DMS53 (cell line): ENCODE measurements at regions not wholly inside any gene's neighbourhood (a gene's known extent, or its start where the extent isn't known, plus 50 kb on each side); places are given as distances from the start of the nearest gene placed in this dataset.
"Not testable (repeated sequence)": the region's sequence is repeated elsewhere in the genome, so short reads cannot be mapped to it uniquely, and the experiment has no call there.

Source experiments
- DNase-seq: peaks from one replicate; lab custom pipeline; 2025; lab: John Stamatoyannopoulos, UW

- no peak for DNase-seq
These were observed 128.4 kb upstream of the MPHOSPH6 start for GRCh38 chr16:82298472-82298871.

- DNase-seq, result no peak
These were observed 125.5 kb upstream of the MPHOSPH6 start for GRCh38 chr16:82295290-82296201.

GRCh38 chr16:82293671-82294070, 123.6 kb upstream of the MPHOSPH6 start:
- no peak for DNase-seq

DNA sequence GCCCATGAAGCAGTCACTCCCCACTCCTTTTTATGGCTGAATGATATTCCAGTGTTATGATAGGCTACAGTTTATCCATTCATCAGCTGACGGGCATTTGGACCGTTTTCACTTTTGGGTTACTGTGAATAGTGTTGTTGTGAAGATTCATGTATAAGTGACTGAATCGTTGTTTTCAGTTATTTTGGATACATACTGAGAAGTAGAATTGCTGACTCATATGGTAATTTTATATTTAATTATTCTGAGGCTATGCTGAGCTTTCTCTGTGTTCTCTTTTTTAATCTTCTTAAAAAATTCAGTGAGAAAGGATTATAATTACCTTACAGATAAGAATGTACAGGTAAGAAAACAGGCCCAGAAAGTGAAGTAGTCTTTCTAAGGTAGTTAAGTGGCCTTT, 117.9 kb upstream of the MPHOSPH6 start:
- DNase-seq, result no peak

- DNase-seq, result no peak
These were observed 112.6 kb upstream of the MPHOSPH6 start for GRCh38 chr16:82282662-82283061.

DNA sequence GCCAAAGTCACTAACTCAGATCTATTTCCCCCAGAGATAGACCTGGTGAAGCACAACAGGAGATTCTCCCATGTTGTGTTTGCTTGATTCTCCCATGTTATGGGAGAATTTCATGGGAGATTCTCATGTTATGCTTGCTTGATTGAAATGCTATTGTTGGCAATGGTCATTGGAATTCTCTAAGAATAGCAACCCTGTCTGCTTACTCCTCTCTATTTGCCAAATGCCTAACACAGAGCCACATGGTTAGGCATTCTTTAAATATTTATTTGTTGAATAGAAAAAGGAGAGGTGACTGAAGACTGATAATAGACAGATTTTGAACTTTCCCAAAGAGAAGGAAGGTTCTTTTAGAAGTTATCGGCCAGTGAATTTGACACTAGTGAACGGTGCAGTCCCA, 111.5 kb upstream of the MPHOSPH6 start:
- no peak for DNase-seq

- no peak for DNase-seq
These were observed 110.8 kb upstream of the MPHOSPH6 start for GRCh38 chr16:82280867-82281266.

DNA sequence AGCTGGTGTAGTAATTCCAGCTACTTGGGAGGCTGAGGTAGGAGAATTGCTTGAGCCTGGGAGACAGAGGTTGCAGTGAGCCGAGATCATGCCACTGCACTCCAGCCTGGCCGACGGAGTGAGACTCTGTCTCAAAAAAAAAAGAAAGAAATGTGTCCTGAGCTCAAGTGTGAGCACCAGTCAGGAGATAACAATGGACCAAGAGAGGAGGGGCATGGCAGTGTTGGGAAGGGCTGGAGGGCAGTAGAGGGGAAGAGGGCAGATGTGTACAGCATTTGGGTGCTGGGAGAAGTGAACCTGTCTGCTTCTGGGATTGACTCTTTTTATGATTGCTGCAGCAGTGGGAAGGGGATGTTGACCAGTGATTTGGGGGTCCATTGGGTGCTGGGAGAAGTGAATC, 105.3 kb upstream of the MPHOSPH6 start:
- not testable (repeated sequence) for DNase-seq

DNA sequence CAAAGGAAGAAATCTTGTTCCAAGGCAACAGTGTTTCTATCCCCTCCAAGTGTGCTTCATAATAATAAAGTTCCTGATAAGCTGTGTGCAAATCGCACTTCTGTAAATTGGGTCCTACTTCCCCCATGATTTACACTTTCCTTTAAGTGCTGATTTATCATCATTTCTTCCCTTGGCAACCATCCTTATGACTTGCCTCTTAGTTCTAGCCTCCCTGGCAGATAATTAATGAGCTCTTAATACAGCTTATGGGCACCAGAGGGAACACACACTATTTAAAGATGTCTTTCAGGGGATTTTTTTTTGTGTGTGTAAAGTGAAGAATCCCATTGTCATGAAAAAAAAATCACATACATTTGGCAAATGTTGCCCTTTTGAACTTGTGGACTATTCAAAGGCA, 101.6 kb upstream of the MPHOSPH6 start:
- no peak for DNase-seq

GRCh38 chr16:82267675-82268074, 97.7 kb upstream of the MPHOSPH6 start:
- DNase-seq, result not testable (repeated sequence)

DNA sequence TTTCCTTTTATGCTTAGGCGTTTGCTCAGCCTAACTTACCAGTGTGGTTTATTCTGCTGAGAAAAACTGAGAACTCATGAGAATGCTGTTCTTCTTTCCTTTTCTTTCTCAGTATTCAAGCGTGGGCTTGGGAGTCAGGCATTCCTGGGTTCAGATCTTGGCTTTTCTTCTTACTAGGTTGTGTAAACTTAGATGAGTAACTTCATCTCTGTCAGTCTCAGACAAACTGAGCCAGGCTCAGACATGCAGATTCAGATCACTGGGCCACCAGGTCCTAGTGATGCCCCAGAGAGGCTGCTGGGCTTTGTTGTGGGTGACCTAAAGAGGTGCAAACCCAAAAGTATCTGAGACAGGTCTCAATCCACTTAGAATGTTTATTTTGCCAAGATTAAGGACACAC, 95.8 kb upstream of the MPHOSPH6 start:
- no peak for DNase-seq

- no peak for DNase-seq
These were observed 94.7 kb upstream of the MPHOSPH6 start for GRCh38 chr16:82264756-82265155.

DNA sequence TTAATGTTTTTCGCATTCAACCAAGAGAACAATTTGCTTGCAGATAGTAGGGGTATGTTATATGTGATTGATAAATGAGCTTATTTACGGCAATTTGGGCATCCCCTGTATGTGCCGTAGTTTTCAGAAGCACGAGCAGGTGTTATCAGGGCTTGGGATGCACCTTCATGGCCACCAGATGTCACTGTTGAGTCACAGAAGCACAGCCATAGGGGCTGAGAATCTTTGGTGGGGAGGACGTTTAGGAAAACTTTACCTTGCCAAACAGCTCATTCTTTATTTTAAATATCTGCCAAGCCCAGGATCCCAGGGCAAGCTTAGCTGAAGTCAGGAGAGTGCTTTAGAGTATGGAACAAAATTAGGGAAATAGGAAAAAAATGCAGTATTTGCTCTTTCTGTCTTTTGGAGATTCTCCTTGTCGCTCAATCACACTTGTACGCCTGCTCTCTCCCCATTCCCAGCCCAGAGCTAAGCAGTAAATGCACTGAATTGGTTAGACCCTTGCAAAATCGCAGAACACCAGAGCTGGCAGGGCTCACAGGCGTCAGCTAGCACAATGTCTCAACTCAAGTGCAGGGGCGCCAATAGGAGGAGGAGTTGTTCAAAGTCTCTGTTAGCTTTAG, 93.6 kb upstream of the MPHOSPH6 start:
- peak; percentile 74 for DNase-seq

- DNase-seq, result no peak
These were observed 92.2 kb upstream of the MPHOSPH6 start for GRCh38 chr16:82262244-82262643.

GRCh38 chr16:82260212-82260795, 90.3 kb upstream of the MPHOSPH6 start:
- no peak for DNase-seq

GRCh38 chr16:82259731-82260130, 89.7 kb upstream of the MPHOSPH6 start:
- DNase-seq, result no peak

- DNase-seq, result no peak
These were observed 88.0 kb upstream of the MPHOSPH6 start for GRCh38 chr16:82257990-82258389.

GRCh38 chr16:82252582-82252981, 82.6 kb upstream of the MPHOSPH6 start:
- DNase-seq, result no peak

DNA sequence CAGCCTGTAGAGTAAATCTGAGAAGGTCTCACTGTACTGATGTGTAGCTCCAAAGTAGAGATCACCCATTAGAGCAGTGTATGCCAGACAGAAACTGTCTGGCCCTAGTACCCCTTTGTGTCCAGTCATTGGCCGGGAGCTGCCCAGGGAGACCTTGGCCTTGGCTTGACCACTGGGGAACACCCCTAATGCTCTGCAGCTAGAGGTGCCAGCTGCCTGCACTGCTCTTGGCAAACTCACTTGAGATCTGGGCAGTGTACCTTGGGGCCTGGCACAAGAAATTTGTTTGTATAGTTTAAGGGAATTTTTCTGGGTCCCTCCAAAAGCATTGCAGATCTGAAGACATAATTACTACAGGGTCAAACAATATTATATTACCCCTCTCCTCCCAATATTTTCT, 78.7 kb upstream of the MPHOSPH6 start:
- DNase-seq, result no peak

DNA sequence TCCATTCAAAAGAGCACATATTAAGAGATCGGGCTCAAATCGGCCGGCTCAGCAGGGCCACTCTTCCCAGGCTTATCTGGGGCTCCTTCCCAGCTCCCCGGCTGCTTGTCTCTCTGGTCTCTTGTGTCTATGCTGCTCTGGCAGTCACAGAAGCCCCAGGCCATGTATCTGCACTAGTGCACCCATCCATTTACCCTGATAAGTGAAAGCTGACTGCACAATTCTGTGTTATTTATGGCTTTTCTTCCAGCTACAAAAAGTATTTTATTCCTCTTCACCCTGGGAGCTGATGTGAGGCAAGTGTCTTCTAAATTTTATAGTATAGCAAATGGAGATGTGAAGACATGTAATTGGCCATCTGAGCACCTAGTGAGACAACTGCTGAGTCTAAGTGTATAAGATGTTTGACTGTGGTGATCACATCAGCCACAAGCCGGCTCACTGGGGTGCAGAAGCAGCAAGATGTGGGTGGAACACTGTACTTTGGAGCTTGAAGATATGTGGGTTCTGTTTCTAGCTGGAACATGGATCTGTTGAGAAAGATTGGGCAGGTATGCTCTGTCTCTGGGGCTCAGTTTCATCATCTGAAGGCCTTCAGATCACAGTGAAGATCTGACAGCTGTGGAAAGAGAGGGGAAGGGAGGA, 78.1 kb upstream of the MPHOSPH6 start:
- DNase-seq, result no peak

- no peak for DNase-seq
These were observed 72.2 kb upstream of the MPHOSPH6 start for GRCh38 chr16:82242201-82242600.

DNA sequence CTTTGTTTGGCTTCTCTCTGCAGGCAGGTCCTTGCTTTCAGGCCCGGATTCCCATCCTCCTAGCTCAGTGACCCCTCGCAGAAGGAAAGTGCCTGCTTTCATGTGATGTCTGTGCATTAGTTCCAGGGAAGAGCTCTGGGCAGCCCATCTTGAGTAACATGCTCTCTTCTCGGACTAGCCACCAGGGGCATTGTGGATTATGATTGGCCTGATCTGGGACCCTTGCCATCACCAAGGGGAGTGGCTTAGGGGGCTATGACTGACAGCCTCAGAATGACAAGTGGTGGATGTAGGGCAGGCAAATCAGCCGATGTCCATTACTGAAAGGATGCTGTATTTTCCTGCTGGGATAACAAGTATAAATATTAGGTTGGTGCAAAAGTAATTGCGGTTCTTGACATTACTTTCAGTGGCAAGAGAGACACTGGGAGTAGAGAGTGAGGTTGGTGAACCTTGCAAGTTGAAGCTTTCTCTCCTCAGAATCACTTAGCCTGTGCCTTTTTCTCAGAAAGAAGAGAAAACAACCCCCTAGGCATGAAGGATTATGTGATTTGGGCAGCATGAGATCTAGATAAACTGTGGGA, 71.5 kb upstream of the MPHOSPH6 start:
- DNase-seq, result no peak
